GM23338 (cell line): ENCODE measurements at regions not wholly inside any gene's neighbourhood (a gene's known extent, or its start where the extent isn't known, plus 50 kb on each side); places are given as distances from the start of the nearest gene placed in this dataset.

Experiments
- ATAC-seq: fragments of 200-7000 bp; cut with Tn5 transposase; 3 replicates; pipeline ENCODE4 v1.9.1; 2020
- DNase-seq: peaks from one replicate; pipeline ENCODE4 v3.0.0-alpha.2; 2015; ENCODE audit warnings: low spot score
- H2AFZ ChIP-seq: fragments of 200-600 bp; sonication (generic); 2 replicates; pipeline ENCODE4 v1.8.0; 2016; ENCODE audit warnings: antibody characterized with exemption, mild to moderate bottlenecking, moderate library complexity
- H3F3A ChIP-seq: fragments of 200-600 bp; sonication (generic); replicated peaks from 2 replicates; pipeline ENCODE4 v1.8.0; 2017; ENCODE audit warnings: antibody characterized with exemption, mixed run types, low read depth
- H3K27ac ChIP-seq: fragments of 200-600 bp; sonication (generic); 2 replicates; pipeline ENCODE4 v1.6.1; 2016; ENCODE audit warnings: low read depth
- H3K27me3 ChIP-seq: fragments of 200-600 bp; sonication (generic); 2 replicates; pipeline ENCODE4 v1.8.0; 2016; ENCODE audit warnings: mild to moderate bottlenecking, mixed run types, moderate library complexity; ENCODE audit not compliant: insufficient read depth
- H3K36me3 ChIP-seq: fragments of 200-600 bp; sonication (generic); 2 replicates; pipeline ENCODE4 v1.8.0; 2016; ENCODE audit warnings: mild to moderate bottlenecking; ENCODE audit not compliant: insufficient read depth
- H3K4me1 ChIP-seq: fragments of 200-600 bp; sonication (generic); 2 replicates; pipeline ENCODE4 v1.8.0; 2016; ENCODE audit warnings: mild to moderate bottlenecking, moderate library complexity; ENCODE audit not compliant: insufficient read depth
- H3K4me2 ChIP-seq: fragments of 200-600 bp; sonication (generic); 2 replicates; pipeline ENCODE4 v1.7.1; 2017; ENCODE audit warnings: mixed run types
- H3K4me3 ChIP-seq: fragments of 200-600 bp; sonication (generic); 2 replicates; pipeline ENCODE4 v1.6.1; 2016; ENCODE audit warnings: mixed run types
- H3K79me2 ChIP-seq: fragments of 200-600 bp; sonication (generic); replicated peaks from 2 replicates; pipeline ENCODE4 v1.8.0; 2017; ENCODE audit warnings: mild to moderate bottlenecking; ENCODE audit not compliant: insufficient read depth
- H3K9me2 ChIP-seq: fragments of 200-600 bp; sonication (generic); 2 replicates; pipeline ENCODE4 v1.8.0; 2017; ENCODE audit not compliant: insufficient read depth
- H4K20me1 ChIP-seq: fragments of 200-600 bp; sonication (generic); replicated peaks from 2 replicates; pipeline ENCODE4 v1.8.0; 2017; ENCODE audit warnings: mild to moderate bottlenecking; ENCODE audit not compliant: insufficient read depth
- H3K27ac Mint-ChIP-seq: 2 replicates; pipeline ENCODE4 v1.8.0; 2020; ENCODE audit warnings: inconsistent platforms, mild to moderate bottlenecking, moderate library complexity, mixed read lengths
- H3K27me3 Mint-ChIP-seq: 3 replicates; pipeline ENCODE4 v1.8.0; 2022; ENCODE audit warnings: low read depth, mild to moderate bottlenecking, moderate library complexity, mixed read lengths, inconsistent platforms; ENCODE audit not compliant: insufficient read depth, poor library complexity
- H3K36me3 Mint-ChIP-seq: 3 replicates; pipeline ENCODE4 v1.8.0; 2021; ENCODE audit warnings: low read depth, mild to moderate bottlenecking, inconsistent platforms, moderate library complexity, mixed read lengths
- H3K4me1 Mint-ChIP-seq: 3 replicates; pipeline ENCODE4 v1.8.0; 2020; ENCODE audit warnings: mild to moderate bottlenecking, inconsistent platforms, mixed read lengths
- H3K4me3 Mint-ChIP-seq: 3 replicates; pipeline ENCODE4 v1.8.0; 2021; ENCODE audit warnings: moderate library complexity, mild to moderate bottlenecking, inconsistent platforms, mixed read lengths
- H3K9me3 Mint-ChIP-seq: 3 replicates; pipeline ENCODE4 v1.8.0; 2020; ENCODE audit warnings: moderate library complexity, mild to moderate bottlenecking, inconsistent platforms, mixed read lengths
- ETS1 ChIP-seq: IDR thresholded peaks from 2 replicates; pipeline ENCODE4 v1.6.1; 2016; ENCODE audit warnings: antibody characterized with exemption
- EZH2phosphoT487 ChIP-seq: fragments of 200-600 bp; sonication (generic); IDR thresholded peaks from one replicate; pipeline ENCODE4 v1.8.1; 2018; ENCODE audit warnings: antibody characterized with exemption; ENCODE audit not compliant: unreplicated experiment
- JUNB ChIP-seq: IDR thresholded peaks from one replicate; pipeline ENCODE4 v1.6.1; 2016; ENCODE audit warnings: antibody characterized with exemption; ENCODE audit not compliant: unreplicated experiment
- NANOG ChIP-seq: IDR thresholded peaks from 2 replicates; pipeline ENCODE4 v1.6.1; 2016; ENCODE audit warnings: antibody characterized with exemption, borderline replicate concordance
- POLR2AphosphoS5 ChIP-seq: IDR thresholded peaks from 2 replicates; pipeline ENCODE4 v1.6.1; 2016; ENCODE audit warnings: antibody characterized with exemption, low read depth
- STAT1 ChIP-seq: IDR thresholded peaks from one replicate; pipeline ENCODE4 v1.6.1; 2016; ENCODE audit warnings: antibody characterized with exemption; ENCODE audit not compliant: unreplicated experiment
- ZNF331 ChIP-seq: fragments of 250-450 bp; sonication (Bioruptor Pico); IDR thresholded peaks from 2 replicates; pipeline ENCODE4 v1.5.0; 2020; ENCODE audit warnings: low read depth, mild to moderate bottlenecking, moderate library complexity
- TF ChIP-seq, protein P1 (sequence below), 2 experiments: fragments of 200-600 bp in 1 of 2; sonication (generic) in 1 of 2; conservative IDR thresholded peaks; 2 replicates each; pipeline versions ENCODE4 v1.5.1 to v1.6.1; 2016 to 2017; ENCODE audit warnings: antibody characterized with exemption in 2 of 2, low read depth in 2 of 2, mild to moderate bottlenecking in 2 of 2, moderate library complexity in 1 of 2
- TF ChIP-seq, protein P2 (sequence below): IDR thresholded peaks from one replicate; pipeline ENCODE4 v1.6.1; 2018; ENCODE audit warnings: antibody characterized with exemption; ENCODE audit not compliant: unreplicated experiment

DNA sequence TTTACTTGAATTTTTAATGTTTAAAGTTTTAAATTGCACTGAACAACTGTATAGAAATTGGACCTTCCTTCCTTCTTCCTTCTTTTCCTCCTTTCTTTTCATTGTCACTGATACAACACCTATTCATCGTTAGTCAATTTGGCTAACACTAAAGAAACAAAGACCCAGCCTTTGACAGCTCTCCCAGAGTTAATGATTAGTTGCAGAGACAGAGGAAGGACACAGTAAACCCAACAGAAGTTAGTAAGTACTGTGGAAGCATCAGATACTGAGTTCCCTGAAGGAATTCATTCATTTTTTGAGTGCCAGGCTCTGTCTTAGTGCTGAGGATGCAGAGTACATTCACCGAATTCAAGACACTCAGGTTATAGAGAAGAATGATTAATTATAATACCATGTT lies 77.9 kb upstream of the RAB27B start (continued):
- TF ChIP-seq, protein P1, sequence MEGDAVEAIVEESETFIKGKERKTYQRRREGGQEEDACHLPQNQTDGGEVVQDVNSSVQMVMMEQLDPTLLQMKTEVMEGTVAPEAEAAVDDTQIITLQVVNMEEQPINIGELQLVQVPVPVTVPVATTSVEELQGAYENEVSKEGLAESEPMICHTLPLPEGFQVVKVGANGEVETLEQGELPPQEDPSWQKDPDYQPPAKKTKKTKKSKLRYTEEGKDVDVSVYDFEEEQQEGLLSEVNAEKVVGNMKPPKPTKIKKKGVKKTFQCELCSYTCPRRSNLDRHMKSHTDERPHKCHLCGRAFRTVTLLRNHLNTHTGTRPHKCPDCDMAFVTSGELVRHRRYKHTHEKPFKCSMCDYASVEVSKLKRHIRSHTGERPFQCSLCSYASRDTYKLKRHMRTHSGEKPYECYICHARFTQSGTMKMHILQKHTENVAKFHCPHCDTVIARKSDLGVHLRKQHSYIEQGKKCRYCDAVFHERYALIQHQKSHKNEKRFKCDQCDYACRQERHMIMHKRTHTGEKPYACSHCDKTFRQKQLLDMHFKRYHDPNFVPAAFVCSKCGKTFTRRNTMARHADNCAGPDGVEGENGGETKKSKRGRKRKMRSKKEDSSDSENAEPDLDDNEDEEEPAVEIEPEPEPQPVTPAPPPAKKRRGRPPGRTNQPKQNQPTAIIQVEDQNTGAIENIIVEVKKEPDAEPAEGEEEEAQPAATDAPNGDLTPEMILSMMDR (conservative IDR thresholded peaks at IDR 0.05; ENCODE audit: low read depth in 2 of 2) = no peak
- no peak for TF ChIP-seq EZH2phosphoT487
- TF ChIP-seq, protein P2, sequence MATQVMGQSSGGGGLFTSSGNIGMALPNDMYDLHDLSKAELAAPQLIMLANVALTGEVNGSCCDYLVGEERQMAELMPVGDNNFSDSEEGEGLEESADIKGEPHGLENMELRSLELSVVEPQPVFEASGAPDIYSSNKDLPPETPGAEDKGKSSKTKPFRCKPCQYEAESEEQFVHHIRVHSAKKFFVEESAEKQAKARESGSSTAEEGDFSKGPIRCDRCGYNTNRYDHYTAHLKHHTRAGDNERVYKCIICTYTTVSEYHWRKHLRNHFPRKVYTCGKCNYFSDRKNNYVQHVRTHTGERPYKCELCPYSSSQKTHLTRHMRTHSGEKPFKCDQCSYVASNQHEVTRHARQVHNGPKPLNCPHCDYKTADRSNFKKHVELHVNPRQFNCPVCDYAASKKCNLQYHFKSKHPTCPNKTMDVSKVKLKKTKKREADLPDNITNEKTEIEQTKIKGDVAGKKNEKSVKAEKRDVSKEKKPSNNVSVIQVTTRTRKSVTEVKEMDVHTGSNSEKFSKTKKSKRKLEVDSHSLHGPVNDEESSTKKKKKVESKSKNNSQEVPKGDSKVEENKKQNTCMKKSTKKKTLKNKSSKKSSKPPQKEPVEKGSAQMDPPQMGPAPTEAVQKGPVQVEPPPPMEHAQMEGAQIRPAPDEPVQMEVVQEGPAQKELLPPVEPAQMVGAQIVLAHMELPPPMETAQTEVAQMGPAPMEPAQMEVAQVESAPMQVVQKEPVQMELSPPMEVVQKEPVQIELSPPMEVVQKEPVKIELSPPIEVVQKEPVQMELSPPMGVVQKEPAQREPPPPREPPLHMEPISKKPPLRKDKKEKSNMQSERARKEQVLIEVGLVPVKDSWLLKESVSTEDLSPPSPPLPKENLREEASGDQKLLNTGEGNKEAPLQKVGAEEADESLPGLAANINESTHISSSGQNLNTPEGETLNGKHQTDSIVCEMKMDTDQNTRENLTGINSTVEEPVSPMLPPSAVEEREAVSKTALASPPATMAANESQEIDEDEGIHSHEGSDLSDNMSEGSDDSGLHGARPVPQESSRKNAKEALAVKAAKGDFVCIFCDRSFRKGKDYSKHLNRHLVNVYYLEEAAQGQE = no peak

DNA sequence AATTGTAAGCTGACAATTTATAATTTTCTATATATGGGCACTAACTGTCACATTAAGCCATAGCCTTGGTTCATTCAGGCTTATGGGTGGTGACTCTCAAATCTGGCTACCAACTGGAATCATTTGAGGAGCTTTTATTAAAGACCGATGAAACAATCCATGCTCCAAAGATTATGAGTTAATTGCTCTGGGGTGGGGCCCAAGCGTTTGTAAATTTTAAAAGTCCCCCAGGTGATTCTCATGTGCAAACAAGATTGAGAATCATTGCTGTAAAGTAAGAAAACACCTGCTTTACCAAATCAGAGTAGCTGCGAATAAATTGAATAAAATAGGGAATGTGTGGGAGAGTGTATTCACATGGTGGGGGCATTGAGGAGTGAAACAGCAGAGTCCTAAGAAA lies 76.1 kb upstream of the RAB27B start:
- no peak overlapping the region for H3K4me3 Mint-ChIP-seq
- H3K36me3 Mint-ChIP-seq = no peaks in the 10 kb centered on the region
- no peaks in the 10 kb centered on the region; the same call in 1 of the 2 replicates for H3K9me2 ChIP-seq
- no peaks in the 10 kb centered on the region for H3K36me3 ChIP-seq
- no peaks in the 10 kb centered on the region for H3F3A ChIP-seq
- no peak overlapping the region for H3K4me2 ChIP-seq
- no peak for ATAC-seq
- H3K4me1 ChIP-seq = no peaks in the 10 kb centered on the region
- H3K27ac Mint-ChIP-seq = no peak overlapping the region
- H3K4me1 Mint-ChIP-seq = no peaks in the 10 kb centered on the region
- H3K27me3 ChIP-seq = no peaks in the 10 kb centered on the region
- H3K27me3 Mint-ChIP-seq = peaks cover 3% of the 10 kb centered on the region
- no peaks in the 10 kb centered on the region for H3K79me2 ChIP-seq
- H3K4me3 ChIP-seq = no peak overlapping the region
- H3K27ac ChIP-seq = no peak overlapping the region
- H4K20me1 ChIP-seq = no peaks in the 10 kb centered on the region
- H2AFZ ChIP-seq = no peak overlapping the region
- DNase-seq = no peak
- H3K9me3 Mint-ChIP-seq = no peaks in the 10 kb centered on the region
- TF ChIP-seq ETS1 (no peak), POLR2AphosphoS5 (no peak), ZNF331 (CRISPR knock-in tag) (no peak), STAT1 (no peak), NANOG (no peak), EZH2phosphoT487 (no peak), JUNB (no peak)
- TF ChIP-seq, protein P2 = no peak
- TF ChIP-seq, protein P1 (conservative IDR thresholded peaks at IDR 0.05; ENCODE audit: low read depth in 2 of 2) = no peak
